C4-2B (cell line): ENCODE measurements at regions not wholly inside any gene's neighbourhood (a gene's known extent, or its start where the extent isn't known, plus 50 kb on each side); places are given as distances from the start of the nearest gene placed in this dataset.

Experiments
- H3K27ac ChIP-seq: fragments of 450-650 bp; 2 replicates; pipeline ENCODE4 v1.5.1; 2017
- ZFX ChIP-seq: fragments of 450-650 bp; IDR thresholded peaks from 2 replicates; pipeline ENCODE4 v1.6.1; 2017
- TF ChIP-seq, protein P1 (sequence below): fragments of 450-650 bp; conservative IDR thresholded peaks from 2 replicates; pipeline ENCODE4 v1.5.1; 2017; ENCODE audit warnings: mild to moderate bottlenecking

GRCh38 chr15:61753018-61753710 lies 307.1 kb downstream of the VPS13C start:
- peak overlapping the region; percentile 15; the same call in 1 of the 2 replicates for H3K27ac ChIP-seq
- TF ChIP-seq, protein P1, sequence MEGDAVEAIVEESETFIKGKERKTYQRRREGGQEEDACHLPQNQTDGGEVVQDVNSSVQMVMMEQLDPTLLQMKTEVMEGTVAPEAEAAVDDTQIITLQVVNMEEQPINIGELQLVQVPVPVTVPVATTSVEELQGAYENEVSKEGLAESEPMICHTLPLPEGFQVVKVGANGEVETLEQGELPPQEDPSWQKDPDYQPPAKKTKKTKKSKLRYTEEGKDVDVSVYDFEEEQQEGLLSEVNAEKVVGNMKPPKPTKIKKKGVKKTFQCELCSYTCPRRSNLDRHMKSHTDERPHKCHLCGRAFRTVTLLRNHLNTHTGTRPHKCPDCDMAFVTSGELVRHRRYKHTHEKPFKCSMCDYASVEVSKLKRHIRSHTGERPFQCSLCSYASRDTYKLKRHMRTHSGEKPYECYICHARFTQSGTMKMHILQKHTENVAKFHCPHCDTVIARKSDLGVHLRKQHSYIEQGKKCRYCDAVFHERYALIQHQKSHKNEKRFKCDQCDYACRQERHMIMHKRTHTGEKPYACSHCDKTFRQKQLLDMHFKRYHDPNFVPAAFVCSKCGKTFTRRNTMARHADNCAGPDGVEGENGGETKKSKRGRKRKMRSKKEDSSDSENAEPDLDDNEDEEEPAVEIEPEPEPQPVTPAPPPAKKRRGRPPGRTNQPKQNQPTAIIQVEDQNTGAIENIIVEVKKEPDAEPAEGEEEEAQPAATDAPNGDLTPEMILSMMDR: no peak
- no peak for TF ChIP-seq ZFX

- no peak for TF ChIP-seq ZFX
- TF ChIP-seq, protein P1: no peak
- H3K27ac ChIP-seq: peak overlapping the region; percentile 79
Measured at GRCh38 chr15:61752001-61752400, 308.2 kb downstream of the VPS13C start.

DNA sequence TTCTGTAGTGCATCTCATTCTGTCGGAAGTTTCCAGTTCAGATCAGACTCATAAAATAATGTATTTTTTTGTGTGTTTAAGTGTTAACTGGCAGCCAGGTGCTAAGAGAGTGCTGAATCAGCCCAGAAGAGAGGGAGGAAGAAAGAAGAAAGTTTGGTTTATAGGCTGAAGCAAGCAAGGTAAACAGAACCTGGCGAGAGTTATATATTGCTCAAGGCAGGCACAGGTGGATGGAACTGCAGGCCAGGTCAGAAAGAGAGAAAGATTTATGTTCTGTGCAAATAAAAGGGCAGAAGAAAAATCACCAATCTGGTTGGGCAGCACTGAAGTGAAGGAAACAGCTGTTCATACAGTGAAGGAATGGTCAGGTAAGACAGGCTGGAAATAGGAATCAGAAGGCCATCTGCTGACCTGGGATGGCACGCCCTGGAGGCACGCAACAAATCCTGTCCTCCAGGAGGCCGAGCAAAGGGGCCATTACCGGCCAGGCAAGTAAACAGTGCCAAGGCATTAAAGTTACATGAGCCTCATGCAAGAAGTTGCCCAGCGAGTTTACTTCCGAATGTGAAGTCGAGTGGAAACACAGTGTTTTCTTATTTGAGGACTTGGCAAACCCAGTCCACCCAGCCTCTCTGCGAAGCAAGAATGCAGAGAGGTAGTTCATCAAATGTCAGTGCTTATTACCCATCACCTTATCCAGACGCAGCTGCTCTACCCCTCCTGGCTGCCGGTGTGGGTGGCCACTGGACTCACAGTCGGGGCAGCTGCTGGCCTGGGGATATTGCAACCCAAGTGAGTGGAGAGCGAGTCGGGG lies 309.8 kb downstream of the VPS13C start:
- no peak for TF ChIP-seq ZFX
- TF ChIP-seq, protein P1: no peak

DNA sequence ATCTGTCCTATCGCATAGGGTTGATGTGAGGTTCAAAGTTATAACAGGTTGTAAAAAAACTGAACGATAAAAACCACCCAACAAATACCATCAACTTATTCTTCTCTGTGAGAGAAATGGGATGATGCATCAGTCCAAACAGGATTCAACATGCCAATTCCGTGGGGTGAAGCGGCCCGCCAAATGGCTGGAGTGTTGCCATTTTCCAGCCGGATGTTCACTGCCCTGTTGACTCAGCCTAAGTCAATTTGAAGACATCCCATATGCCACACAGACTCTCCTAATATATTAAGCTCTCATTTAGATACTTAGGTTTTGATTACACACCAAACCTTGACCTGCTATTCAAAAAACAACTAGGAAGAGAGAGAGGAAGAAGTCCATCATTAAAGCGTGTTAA lies 311.1 kb downstream of the VPS13C start:
- H3K27ac ChIP-seq: peak overlapping the region; percentile 58; the same call in 1 of the 2 replicates
- TF ChIP-seq, protein P1: no peak

More for the DNA sequence above, 309.8 kb downstream of the VPS13C start:
- peak overlapping the region; percentile 100 for H3K27ac ChIP-seq

DNA sequence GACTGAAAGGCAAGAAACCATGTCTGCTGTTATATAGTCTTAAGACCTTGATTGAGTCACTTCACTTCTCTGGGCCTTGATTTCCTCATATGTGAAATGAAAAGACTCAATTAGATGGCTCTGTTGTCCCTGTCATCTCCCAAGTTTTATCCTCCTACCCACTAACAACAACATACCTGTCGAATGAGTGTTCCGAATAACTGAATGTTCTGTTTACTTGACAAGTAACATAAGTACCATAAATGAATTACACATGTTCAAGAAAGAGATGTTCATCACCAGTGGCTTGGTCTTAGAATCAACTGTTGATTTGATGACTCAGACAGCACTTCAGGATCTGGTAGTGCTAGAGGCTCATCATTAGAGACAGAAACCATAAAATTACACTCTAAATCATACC lies 311.7 kb downstream of the VPS13C start:
- TF ChIP-seq ZFX: no peak
- TF ChIP-seq, protein P1: no peak
- H3K27ac ChIP-seq: 0 out of 2 replicates have a peak overlapping the region, but pooled peaks have one; percentile 55

GRCh38 chr15:61746589-61746988 lies 313.7 kb downstream of the VPS13C start:
- TF ChIP-seq, protein P1: no peak
- TF ChIP-seq ZFX: no peak

GRCh38 chr15:61743345-61743909 lies 316.8 kb downstream of the VPS13C start:
- TF ChIP-seq ZFX: no peak
- TF ChIP-seq, protein P1: no peak
- peak overlapping the region; percentile 3; the same call in 1 of the 2 replicates for H3K27ac ChIP-seq

More at GRCh38 chr15:61746589-61746988, 313.7 kb downstream of the VPS13C start:
- H3K27ac ChIP-seq: no peak overlapping the region
